MM.1S (cell line): ENCODE measurements at regions not wholly inside any gene's neighbourhood (a gene's known extent, or its start where the extent isn't known, plus 50 kb on each side); places are given as distances from the start of the nearest gene placed in this dataset.

ENCODE experiments used
- DNase-seq: peaks from one replicate; pipeline ENCODE4 v3.0.0-alpha.2; 2015
- H2AFZ ChIP-seq: fragments of 300-600 bp; sonication (generic); 2 replicates; pipeline ENCODE4 v1.6.0; 2016; ENCODE audit warnings: antibody characterized with exemption, low read length
- H3F3A ChIP-seq: fragments of 300-600 bp; sonication (generic); 2 replicates; pipeline ENCODE4 v1.6.1; 2016; ENCODE audit warnings: mild to moderate bottlenecking, antibody characterized with exemption, low read length, moderate library complexity, mixed read lengths; ENCODE audit not compliant: insufficient read depth
- H3K27ac ChIP-seq: fragments of 300-600 bp; sonication (generic); 2 replicates; pipeline ENCODE4 v1.5.1; 2016; ENCODE audit warnings: mild to moderate bottlenecking, low read length
- H3K27me3 ChIP-seq: fragments of 300-600 bp; sonication (generic); replicated peaks from 2 replicates; pipeline ENCODE4 v1.6.0; 2016; ENCODE audit warnings: low read length; ENCODE audit not compliant: insufficient read depth
- H3K36me3 ChIP-seq: fragments of 300-600 bp; sonication (generic); replicated peaks from 2 replicates; pipeline ENCODE4 v1.6.1; 2016; ENCODE audit warnings: mild to moderate bottlenecking, low read length, mixed read lengths; ENCODE audit not compliant: insufficient read depth
- H3K4me1 ChIP-seq: fragments of 300-600 bp; sonication (generic); 2 replicates; pipeline ENCODE4 v1.6.1; 2016; ENCODE audit warnings: low read length, mixed read lengths
- H3K4me2 ChIP-seq: fragments of 300-600 bp; sonication (generic); 2 replicates; pipeline ENCODE4 v1.6.0; 2016; ENCODE audit warnings: low read depth, low read length
- H3K4me3 ChIP-seq: fragments of 300-600 bp; sonication (generic); 2 replicates; pipeline ENCODE4 v1.5.1; 2016; ENCODE audit warnings: low read length, mixed read lengths
- H3K79me2 ChIP-seq: fragments of 300-600 bp; sonication (generic); 2 replicates; pipeline ENCODE4 v1.6.1; 2016; ENCODE audit warnings: mixed run types, low read length, mixed read lengths
- H3K9ac ChIP-seq: fragments of 300-600 bp; sonication (generic); 2 replicates; pipeline ENCODE4 v1.6.1; 2016; ENCODE audit warnings: low read length, mixed read lengths
- H3K9me2 ChIP-seq: fragments of 300-600 bp; sonication (generic); replicated peaks from 2 replicates; pipeline ENCODE4 v1.6.1; 2016; ENCODE audit warnings: mild to moderate bottlenecking, low read length, mixed read lengths; ENCODE audit not compliant: insufficient read depth
- H3K9me3 ChIP-seq: fragments of 300-600 bp; sonication (generic); replicated peaks from 2 replicates; pipeline ENCODE4 v1.6.1; 2016; ENCODE audit warnings: mild to moderate bottlenecking, low read length, mixed read lengths; ENCODE audit not compliant: insufficient read depth
- H4K20me1 ChIP-seq: fragments of 300-600 bp; sonication (generic); 2 replicates; pipeline ENCODE4 v1.6.1; 2016; ENCODE audit warnings: mild to moderate bottlenecking, low read length, moderate library complexity, mixed read lengths; ENCODE audit not compliant: insufficient read depth
- CTCF ChIP-seq: fragments of 300-600 bp; sonication (generic); IDR thresholded peaks from 2 replicates; pipeline ENCODE4 v1.5.1; 2016; ENCODE audit warnings: antibody characterized with exemption, low read length, mixed read lengths
- EZH2 ChIP-seq: fragments of 300-600 bp; sonication (generic); optimal IDR thresholded peaks from 2 replicates; pipeline ENCODE3; 2017; ENCODE audit warnings: low read depth, mild to moderate bottlenecking, antibody characterized with exemption, low read length, mixed read lengths
- EZH2phosphoT487 ChIP-seq: fragments of 300-600 bp; sonication (generic); IDR thresholded peaks from 2 replicates; pipeline ENCODE4 v1.6.1; 2018; ENCODE audit warnings: antibody characterized with exemption, low read length

GRCh38 chr14:97262336-97262735 lies 465.2 kb downstream of the VRK1 start:
- Histone ChIP-seq H3K36me3 (no peaks in the 10 kb centered on the region), H3K79me2 (no peaks in the 10 kb centered on the region), H3K9me2 (no peaks in the 10 kb centered on the region), H2AFZ (no peak overlapping the region), H3K9ac (no peak overlapping the region), H3K27ac (no peak overlapping the region), H3K4me1 (no peaks in the 10 kb centered on the region), H3K4me3 (no peak overlapping the region), H3K27me3 (no peaks in the 10 kb centered on the region), H3K4me2 (no peak overlapping the region), H3K9me3 (no peaks in the 10 kb centered on the region), H3F3A (no peaks in the 10 kb centered on the region), H4K20me1 (no peaks in the 10 kb centered on the region)
- TF ChIP-seq EZH2 (no peak), EZH2phosphoT487 (no peak), CTCF (no peak)
- DNase-seq, result no peak

- Histone ChIP-seq H3F3A (no peaks in the 10 kb centered on the region), H4K20me1 (no peaks in the 10 kb centered on the region), H3K27me3 (no peaks in the 10 kb centered on the region), H2AFZ (no peak overlapping the region), H3K4me3 (no peak overlapping the region), H3K27ac (no peak overlapping the region), H3K9ac (no peak overlapping the region), H3K9me2 (no peaks in the 10 kb centered on the region), H3K4me1 (no peaks in the 10 kb centered on the region), H3K79me2 (no peaks in the 10 kb centered on the region), H3K36me3 (no peaks in the 10 kb centered on the region), H3K4me2 (no peak overlapping the region), H3K9me3 (no peaks in the 10 kb centered on the region)
- no peak for TF ChIP-seq EZH2
- no peak for TF ChIP-seq EZH2phosphoT487
- TF ChIP-seq CTCF, result no peak
- no peak for DNase-seq
These were observed 467.5 kb downstream of the VRK1 start for GRCh38 chr14:97264516-97265230.

GRCh38 chr14:97266653-97267052 lies 469.5 kb downstream of the VRK1 start:
- H3K4me3 ChIP-seq, result no peak overlapping the region
- H3K36me3 ChIP-seq, result no peaks in the 10 kb centered on the region
- H3K27ac ChIP-seq, result no peak overlapping the region
- H3K9ac ChIP-seq, result no peak overlapping the region
- no peaks in the 10 kb centered on the region for H3K9me2 ChIP-seq
- H3K9me3 ChIP-seq, result no peaks in the 10 kb centered on the region
- H3K4me1 ChIP-seq, result no peaks in the 10 kb centered on the region
- no peak for DNase-seq
- H4K20me1 ChIP-seq, result no peaks in the 10 kb centered on the region
- no peaks in the 10 kb centered on the region for H3K27me3 ChIP-seq
- no peak overlapping the region for H2AFZ ChIP-seq
- H3K79me2 ChIP-seq, result no peaks in the 10 kb centered on the region
- no peaks in the 10 kb centered on the region for H3F3A ChIP-seq
- H3K4me2 ChIP-seq, result no peak overlapping the region
- no peak for TF ChIP-seq EZH2phosphoT487
- no peak for TF ChIP-seq CTCF
- TF ChIP-seq EZH2, result no peak
